ENCODE measurements at regions not wholly inside any gene's neighbourhood (a gene's known extent, or its start where the extent isn't known, plus 50 kb on each side); places are given as distances from the start of the nearest gene placed in this dataset.

DNA sequence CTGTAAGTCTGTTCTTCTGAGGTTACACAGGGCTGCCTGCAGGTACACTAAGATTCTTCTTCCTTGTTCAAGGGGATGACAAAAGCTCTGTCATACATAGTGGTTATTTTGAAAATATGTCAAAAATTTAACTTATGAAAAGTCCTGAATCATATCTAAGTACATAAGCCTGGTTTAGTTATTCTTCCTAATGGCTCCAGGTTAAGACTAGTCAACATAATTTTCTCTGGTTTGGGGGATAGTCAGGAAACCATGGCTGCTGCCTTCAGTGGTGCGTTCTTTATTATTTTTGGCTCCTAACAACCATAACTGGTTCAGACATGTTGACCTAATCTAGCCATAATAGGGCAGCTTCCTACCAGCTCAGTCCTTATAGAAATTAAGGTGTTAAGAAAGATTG is 257.4 kb upstream of the DDI1 start:
- no peaks in the 10 kb centered on the region for H3K36me3 Mint-ChIP-seq (ENCODE audit: low read depth)
- H3K27ac Mint-ChIP-seq, result peak overlapping the region; percentile 6; the same call in 1 of the 2 replicates
- no peaks in the 10 kb centered on the region for H3K27me3 Mint-ChIP-seq (ENCODE audit: insufficient read depth)
- DNase-seq, result no peak
- no peaks in the 10 kb centered on the region for H3K9me3 Mint-ChIP-seq
- peaks cover 39% of the 10 kb centered on the region for H3K4me1 Mint-ChIP-seq (ENCODE audit: low read depth)
- H3K4me3 Mint-ChIP-seq, result no peak overlapping the region
- TF ChIP-seq, protein P1, sequence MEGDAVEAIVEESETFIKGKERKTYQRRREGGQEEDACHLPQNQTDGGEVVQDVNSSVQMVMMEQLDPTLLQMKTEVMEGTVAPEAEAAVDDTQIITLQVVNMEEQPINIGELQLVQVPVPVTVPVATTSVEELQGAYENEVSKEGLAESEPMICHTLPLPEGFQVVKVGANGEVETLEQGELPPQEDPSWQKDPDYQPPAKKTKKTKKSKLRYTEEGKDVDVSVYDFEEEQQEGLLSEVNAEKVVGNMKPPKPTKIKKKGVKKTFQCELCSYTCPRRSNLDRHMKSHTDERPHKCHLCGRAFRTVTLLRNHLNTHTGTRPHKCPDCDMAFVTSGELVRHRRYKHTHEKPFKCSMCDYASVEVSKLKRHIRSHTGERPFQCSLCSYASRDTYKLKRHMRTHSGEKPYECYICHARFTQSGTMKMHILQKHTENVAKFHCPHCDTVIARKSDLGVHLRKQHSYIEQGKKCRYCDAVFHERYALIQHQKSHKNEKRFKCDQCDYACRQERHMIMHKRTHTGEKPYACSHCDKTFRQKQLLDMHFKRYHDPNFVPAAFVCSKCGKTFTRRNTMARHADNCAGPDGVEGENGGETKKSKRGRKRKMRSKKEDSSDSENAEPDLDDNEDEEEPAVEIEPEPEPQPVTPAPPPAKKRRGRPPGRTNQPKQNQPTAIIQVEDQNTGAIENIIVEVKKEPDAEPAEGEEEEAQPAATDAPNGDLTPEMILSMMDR (IDR thresholded peaks at IDR 0.05), result no peak

DNA sequence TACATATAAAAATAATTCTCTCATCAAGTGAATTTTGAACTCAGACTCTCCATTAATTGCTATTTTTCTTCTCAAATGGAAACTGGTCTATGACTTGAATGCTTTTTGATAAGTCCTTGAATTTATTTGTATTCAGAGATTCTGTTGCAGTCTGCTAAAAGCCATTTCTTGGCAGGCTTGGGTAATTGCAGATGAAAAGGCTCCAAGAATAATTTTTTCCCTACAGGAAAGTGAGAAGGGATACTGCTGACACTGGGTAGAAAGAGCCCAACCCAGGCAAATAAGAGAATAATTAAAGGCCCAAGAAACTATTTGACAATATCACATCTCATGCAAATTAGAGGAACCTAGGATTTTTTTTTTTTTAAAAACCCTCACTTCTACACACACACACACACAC is 246.5 kb upstream of the DDI1 start:
- no peak overlapping the region for H3K27ac Mint-ChIP-seq
- peaks cover 1% of the 10 kb centered on the region; the same call in 1 of the 2 replicates for H3K27me3 Mint-ChIP-seq (ENCODE audit: insufficient read depth)
- peaks cover 6% of the 10 kb centered on the region for H3K9me3 Mint-ChIP-seq
- no peak for DNase-seq
- TF ChIP-seq, protein P1 (IDR thresholded peaks at IDR 0.05), result no peak
- no peak overlapping the region for H3K4me3 Mint-ChIP-seq
- peaks cover 5% of the 10 kb centered on the region for H3K36me3 Mint-ChIP-seq (ENCODE audit: low read depth)
- peaks cover 25% of the 10 kb centered on the region for H3K4me1 Mint-ChIP-seq (ENCODE audit: low read depth)

DNA sequence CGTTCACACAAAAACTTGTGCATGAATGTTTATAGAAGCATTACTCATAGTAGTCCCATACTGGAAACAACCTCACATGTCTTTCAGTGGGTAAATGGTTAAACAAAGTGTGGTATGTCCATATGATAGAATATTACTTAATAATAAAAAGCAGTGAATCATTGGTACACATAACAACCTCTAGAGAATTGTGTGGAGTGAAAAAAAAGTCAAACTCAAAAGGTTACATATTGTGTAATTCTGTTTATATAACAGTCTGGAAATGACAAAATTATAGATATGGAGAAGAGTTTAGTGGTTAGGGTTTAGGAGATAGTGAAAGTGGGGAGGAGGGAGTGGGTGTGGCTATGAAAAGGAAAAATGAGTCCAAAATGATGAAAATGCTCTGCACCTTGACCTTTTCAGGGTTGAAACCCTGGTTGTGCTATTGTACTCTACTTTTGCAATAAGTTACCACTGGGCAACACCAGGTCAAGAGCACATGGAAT is 243.4 kb upstream of the DDI1 start:
- peaks cover 36% of the 10 kb centered on the region for H3K4me1 Mint-ChIP-seq (ENCODE audit: low read depth)
- H3K36me3 Mint-ChIP-seq (ENCODE audit: low read depth), result peaks cover 5% of the 10 kb centered on the region
- TF ChIP-seq, protein P1 (IDR thresholded peaks at IDR 0.05), result no peak
- no peak overlapping the region for H3K4me3 Mint-ChIP-seq
- peak; percentile 18 for DNase-seq
- no peak overlapping the region for H3K27ac Mint-ChIP-seq
- H3K27me3 Mint-ChIP-seq (ENCODE audit: insufficient read depth), result peaks cover 1% of the 10 kb centered on the region; the same call in 1 of the 2 replicates
- H3K9me3 Mint-ChIP-seq, result peaks cover 6% of the 10 kb centered on the region

DNA sequence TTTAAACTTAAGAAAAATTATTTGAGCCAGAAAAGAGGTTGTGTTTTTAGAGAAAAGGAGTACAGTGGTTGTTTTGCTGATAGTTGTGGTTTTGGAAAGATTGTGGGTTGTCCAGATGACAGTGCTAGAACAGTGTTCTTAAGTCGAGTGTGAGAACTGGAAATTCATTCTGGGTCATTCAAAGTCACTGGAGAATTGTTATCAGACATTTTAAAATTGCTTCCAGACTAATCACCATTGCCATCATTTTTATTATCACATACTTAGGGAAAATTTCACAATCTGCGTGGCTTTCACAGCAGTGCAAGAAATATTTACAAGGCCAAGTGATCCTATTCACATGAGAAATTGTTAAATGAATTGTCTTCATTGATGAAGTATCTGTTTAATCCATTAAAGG is 242.2 kb upstream of the DDI1 start:
- Mint-ChIP-seq H3K4me3 (no peak overlapping the region), H3K27ac (no peak overlapping the region), H3K9me3 (peaks cover 6% of the 10 kb centered on the region), H3K4me1 (ENCODE audit: low read depth) (peaks cover 49% of the 10 kb centered on the region), H3K36me3 (ENCODE audit: low read depth) (peaks cover 5% of the 10 kb centered on the region), H3K27me3 (ENCODE audit: insufficient read depth) (peaks cover 1% of the 10 kb centered on the region; the same call in 1 of the 2 replicates)
- no peak for DNase-seq
- TF ChIP-seq, protein P1 (IDR thresholded peaks at IDR 0.05), result no peak

DNA sequence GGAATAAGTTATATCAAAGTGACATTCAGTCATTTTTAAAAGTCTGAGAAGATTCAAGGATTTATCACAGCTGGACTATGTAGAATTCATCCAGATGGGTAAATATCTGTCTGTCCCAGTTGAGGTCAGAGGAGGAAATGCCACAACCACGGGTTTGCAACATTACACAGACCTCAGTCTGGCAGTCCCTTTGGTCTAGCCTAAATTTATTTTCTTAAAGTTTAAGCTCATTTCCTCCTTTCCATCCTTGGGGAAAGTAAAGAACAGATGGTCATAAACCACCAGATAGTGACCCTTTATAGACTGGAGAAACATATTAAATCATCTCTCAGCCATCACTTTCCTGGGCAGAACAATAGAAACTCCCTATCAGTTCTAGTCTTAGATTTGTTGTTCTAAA is 238.4 kb upstream of the DDI1 start:
- H3K27me3 Mint-ChIP-seq (ENCODE audit: insufficient read depth), result peaks cover under 1% of the 10 kb centered on the region; the same call in 1 of the 2 replicates
- TF ChIP-seq, protein P1 (IDR thresholded peaks at IDR 0.05), result no peak
- H3K4me1 Mint-ChIP-seq (ENCODE audit: low read depth), result peaks cover 67% of the 10 kb centered on the region
- H3K9me3 Mint-ChIP-seq, result no peaks in the 10 kb centered on the region; the same call in 1 of the 2 replicates
- no peak overlapping the region for H3K4me3 Mint-ChIP-seq
- peak; percentile 17 for DNase-seq
- H3K27ac Mint-ChIP-seq, result no peak overlapping the region
- H3K36me3 Mint-ChIP-seq (ENCODE audit: low read depth), result no peaks in the 10 kb centered on the region

DNA sequence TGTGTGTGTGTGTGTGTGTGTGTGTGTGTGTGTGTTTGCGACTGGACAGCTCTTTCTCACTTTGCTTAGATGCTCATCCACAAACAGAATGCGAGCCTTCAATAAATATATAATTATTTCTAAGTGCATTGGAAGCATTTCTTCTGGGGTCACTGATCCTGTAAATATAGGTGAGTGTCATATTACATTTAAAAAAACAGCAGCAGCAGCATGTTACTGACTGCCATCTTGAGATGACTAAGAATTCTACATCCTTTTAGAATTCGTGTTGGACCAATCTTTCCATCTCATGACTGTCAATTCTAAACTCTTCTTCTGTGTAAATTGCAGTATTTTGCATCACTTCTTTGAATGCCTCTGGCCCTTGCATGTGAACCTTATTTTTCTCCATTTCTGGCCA is 238.0 kb upstream of the DDI1 start:
- peaks cover 69% of the 10 kb centered on the region for H3K4me1 Mint-ChIP-seq (ENCODE audit: low read depth)
- H3K9me3 Mint-ChIP-seq, result no peaks in the 10 kb centered on the region
- H3K4me3 Mint-ChIP-seq, result no peak overlapping the region
- TF ChIP-seq, protein P1 (IDR thresholded peaks at IDR 0.05), result no peak
- H3K27ac Mint-ChIP-seq, result no peak overlapping the region
- DNase-seq, result no peak
- H3K27me3 Mint-ChIP-seq (ENCODE audit: insufficient read depth), result no peaks in the 10 kb centered on the region
- no peaks in the 10 kb centered on the region for H3K36me3 Mint-ChIP-seq (ENCODE audit: low read depth)

Measured in HFFc6 (cell line).